Lower lobe of right lung (tissue), 2 donors: ENCODE measurements at regions not wholly inside any gene's neighbourhood (a gene's known extent, or its start where the extent isn't known, plus 50 kb on each side); places are given as distances from the start of the nearest gene placed in this dataset.

Source experiments
- ATAC-seq, 2 donors: fragments of 200-7000 bp; cut with Tn5 transposase; one replicate each; pipeline ENCODE4 v1.9.1; 2020 to 2022; ENCODE audit warnings: mild to moderate bottlenecking in 2 of 2, moderate library complexity in 2 of 2
- DNase-seq: peaks from one replicate; pipeline ENCODE4 v3.0.0-alpha.2; 2020
- H3K27ac ChIP-seq: fragments of 200-600 bp; one replicate; pipeline ENCODE4 v1.8.0; 2022
- H3K27me3 ChIP-seq: fragments of 200-600 bp; one replicate; pipeline ENCODE4 v1.8.0; 2022; ENCODE audit warnings: low read depth
- H3K36me3 ChIP-seq: fragments of 200-600 bp; one replicate; pipeline ENCODE4 v1.8.0; 2022; ENCODE audit warnings: mild to moderate bottlenecking
- H3K4me1 ChIP-seq: fragments of 200-600 bp; one replicate; pipeline ENCODE4 v1.8.0; 2022
- H3K4me3 ChIP-seq: fragments of 200-600 bp; one replicate; pipeline ENCODE4 v1.8.0; 2022; ENCODE audit warnings: mild to moderate bottlenecking
- H3K9me3 ChIP-seq: fragments of 200-600 bp; one replicate; pipeline ENCODE4 v1.8.0; 2022
- CTCF ChIP-seq: fragments of 200-600 bp; IDR thresholded peaks from one replicate; pipeline ENCODE4 v1.8.0; 2022; ENCODE audit warnings: antibody characterized with exemption, mild to moderate bottlenecking
- intact Hi-C: fragments of 100-400 bp; cut with DNase I; formaldehyde crosslinking; loops from one replicate; pipeline ENCODE4 v1.11.0; 2022
- donor health status: DM: no; HTN: yes; CAD: no; lungs with severe emphysema.

DNA sequence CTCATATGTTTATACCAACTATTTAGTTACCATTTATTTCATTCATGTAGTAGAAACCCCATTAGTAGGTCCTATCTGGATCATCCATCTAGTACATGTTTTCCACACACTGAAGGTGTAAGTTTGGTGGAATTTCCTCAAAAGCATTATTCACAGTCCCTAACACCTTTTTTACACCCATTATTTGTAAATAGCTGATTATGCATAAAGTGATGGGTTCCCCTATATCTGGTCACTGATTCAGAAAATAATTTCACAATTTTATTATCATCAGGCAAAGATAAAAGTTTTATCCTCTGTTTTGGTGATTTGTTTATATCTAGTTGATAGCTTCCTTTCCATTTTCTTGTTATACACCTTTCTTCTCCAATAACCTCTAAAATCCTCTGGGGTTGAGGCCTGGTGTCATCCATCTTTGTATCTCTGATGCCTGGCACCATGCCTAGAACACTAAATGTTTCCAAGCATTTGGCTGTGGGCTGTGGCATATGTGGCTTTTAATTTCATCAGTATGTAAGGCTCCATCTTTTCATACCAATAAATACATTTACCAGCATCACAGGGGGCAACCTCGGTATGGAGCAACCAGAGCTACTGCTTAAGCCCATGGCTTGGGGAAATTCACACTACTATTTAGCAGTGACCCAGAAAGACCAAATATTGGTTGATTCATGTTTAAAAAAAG is 1089.5 kb upstream of the LRRN3 start:
- H3K4me3 ChIP-seq, result no peak overlapping the region
- no peak overlapping the region for H3K27ac ChIP-seq
- no peaks in the 10 kb centered on the region for H3K4me1 ChIP-seq
- no peaks in the 10 kb centered on the region for H3K9me3 ChIP-seq
- H3K36me3 ChIP-seq, result no peaks in the 10 kb centered on the region
- DNase-seq (no peak), ATAC-seq (no peak)
- intact Hi-C loops, result no loop called here
- no peaks in the 10 kb centered on the region for H3K27me3 ChIP-seq
- TF ChIP-seq CTCF, result no peak

DNA sequence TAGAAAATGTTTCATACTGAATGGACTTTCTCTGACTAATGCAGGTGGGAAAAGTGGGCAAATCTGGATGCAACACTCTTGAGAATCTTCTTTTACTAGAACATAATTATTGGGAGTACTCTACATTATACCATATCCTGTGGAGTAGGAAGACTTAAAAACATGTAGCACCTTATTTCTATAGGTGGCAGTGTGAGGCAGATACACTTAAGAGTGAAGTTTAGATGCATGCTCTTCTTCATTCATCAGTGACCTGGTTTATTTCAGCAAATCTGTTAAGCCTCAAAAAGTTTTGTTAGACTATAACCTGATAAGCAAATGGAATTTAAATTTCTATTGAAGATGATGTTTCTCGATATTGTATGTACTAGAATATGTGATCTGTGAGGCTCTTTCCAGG is 1087.1 kb upstream of the LRRN3 start:
- no peak overlapping the region for H3K27ac ChIP-seq
- ATAC-seq (no peak), DNase-seq (no peak)
- H3K4me1 ChIP-seq, result no peaks in the 10 kb centered on the region
- no peaks in the 10 kb centered on the region for H3K36me3 ChIP-seq
- H3K4me3 ChIP-seq, result no peak overlapping the region
- H3K9me3 ChIP-seq, result no peaks in the 10 kb centered on the region
- intact Hi-C loops, result no loop called here
- H3K27me3 ChIP-seq, result no peaks in the 10 kb centered on the region
- no peak for TF ChIP-seq CTCF

DNA sequence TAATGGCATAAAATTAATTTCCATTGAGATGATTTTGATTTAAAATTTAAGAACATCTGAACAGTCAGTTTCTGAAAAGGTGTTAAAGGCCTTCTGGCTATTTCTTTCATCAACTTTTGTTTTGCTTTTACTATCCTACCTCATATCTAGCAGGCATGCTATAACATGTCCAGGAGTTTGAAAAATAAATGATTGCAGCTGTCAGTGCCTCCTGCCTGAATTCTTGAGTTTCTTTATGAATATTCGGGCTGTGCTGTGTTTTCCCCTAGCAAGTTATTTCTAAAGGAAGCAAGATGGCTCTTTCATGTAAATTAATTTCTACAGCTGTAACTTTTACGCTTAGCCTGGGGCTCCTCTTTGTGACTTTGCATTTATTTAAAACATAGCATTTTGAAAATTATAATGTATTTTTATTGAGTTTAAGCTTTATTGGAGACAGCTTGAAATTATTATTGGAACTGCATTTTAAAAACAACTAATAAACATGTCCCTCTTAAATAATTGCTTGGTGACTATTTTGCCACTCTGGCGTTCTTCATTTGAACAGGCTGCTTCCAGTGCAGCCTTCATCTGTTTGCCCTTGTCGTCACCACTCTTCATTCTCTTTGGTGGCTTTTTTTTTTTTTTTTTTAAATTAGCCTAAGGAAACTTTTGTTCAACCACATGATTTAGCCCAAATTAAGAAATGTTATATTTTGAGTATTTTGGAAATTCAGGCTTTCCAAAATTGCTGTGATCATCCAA is 1083.4 kb upstream of the LRRN3 start:
- intact Hi-C loops, result no loop called here
- no peaks in the 10 kb centered on the region for H3K36me3 ChIP-seq
- H3K4me1 ChIP-seq, result no peaks in the 10 kb centered on the region
- no peak for DNase-seq
- no peak overlapping the region for H3K27ac ChIP-seq
- H3K27me3 ChIP-seq, result no peaks in the 10 kb centered on the region
- no peak for ATAC-seq
- no peaks in the 10 kb centered on the region for H3K9me3 ChIP-seq
- H3K4me3 ChIP-seq, result no peak overlapping the region
- no peak for TF ChIP-seq CTCF

GRCh38 chr7:110010359-110010758 is 1080.6 kb upstream of the LRRN3 start:
- Histone ChIP-seq H3K4me1 (no peaks in the 10 kb centered on the region), H3K36me3 (no peaks in the 10 kb centered on the region), H3K27ac (no peak overlapping the region), H3K4me3 (no peak overlapping the region), H3K27me3 (no peaks in the 10 kb centered on the region), H3K9me3 (no peaks in the 10 kb centered on the region)
- no peak for TF ChIP-seq CTCF
- no peak for ATAC-seq
- intact Hi-C loops, result no loop called here
- DNase-seq, result no peak

DNA sequence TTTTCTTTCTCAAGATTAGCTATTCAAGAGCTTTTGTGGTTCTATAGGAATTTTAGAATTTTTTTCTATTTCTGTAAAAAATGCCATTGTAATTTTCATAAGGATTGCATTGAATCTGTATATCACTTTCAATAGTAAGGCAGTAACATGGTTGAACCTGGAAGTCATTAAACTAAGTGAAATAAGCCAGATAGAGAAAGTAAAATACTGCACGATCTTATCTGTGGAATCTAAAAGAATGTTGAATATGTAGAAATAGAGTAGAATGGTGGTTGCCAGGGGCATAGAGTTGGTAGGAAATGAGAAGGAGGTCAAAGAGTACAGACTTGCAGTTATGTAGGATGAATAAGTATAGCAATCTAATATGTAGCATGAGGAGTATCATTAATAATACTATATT is 1073.5 kb upstream of the LRRN3 start:
- no peak for TF ChIP-seq CTCF
- DNase-seq, result no peak

More for the DNA sequence above, 1073.5 kb upstream of the LRRN3 start:
- intact Hi-C loops, result no loop called here
- H3K36me3 ChIP-seq, result no peaks in the 10 kb centered on the region
- H3K4me3 ChIP-seq, result no peak overlapping the region
- H3K27me3 ChIP-seq, result no peaks in the 10 kb centered on the region
- no peak overlapping the region for H3K27ac ChIP-seq
- H3K4me1 ChIP-seq, result no peaks in the 10 kb centered on the region
- H3K9me3 ChIP-seq, result no peaks in the 10 kb centered on the region
- ATAC-seq, result no peak
